Femur (tissue), 1 donor: ENCODE measurements at regions not wholly inside any gene's neighbourhood (a gene's known extent, or its start where the extent isn't known, plus 50 kb on each side); places are given as distances from the start of the nearest gene placed in this dataset.
A peak's percentile ranks its signal among the peaks of the same experiment; 100 is the strongest.

Experiments used
- DNase-seq: peaks from one replicate; pipeline ENCODE4 v3.0.0-alpha.2; 2017

- DNase-seq: no peak
Measured at GRCh38 chr15:31782016-31782783, 248.1 kb upstream of the CHRNA7 start.

GRCh38 chr15:31782951-31783350 is 247.4 kb upstream of the CHRNA7 start:
- DNase-seq: no peak

GRCh38 chr15:31786360-31786759 is 244.0 kb upstream of the CHRNA7 start:
- no peak for DNase-seq

GRCh38 chr15:31788104-31788503 is 242.2 kb upstream of the CHRNA7 start:
- no peak for DNase-seq

GRCh38 chr15:31792611-31793199 is 237.6 kb upstream of the CHRNA7 start:
- DNase-seq: no peak

- no peak for DNase-seq
Measured at GRCh38 chr15:31799319-31799714, 231.0 kb upstream of the CHRNA7 start.

GRCh38 chr15:31799715-31800321 is 230.5 kb upstream of the CHRNA7 start:
- DNase-seq: no peak

GRCh38 chr15:31801152-31801551 is 229.2 kb upstream of the CHRNA7 start:
- peak; percentile 36 for DNase-seq

GRCh38 chr15:31802761-31803160 is 227.6 kb upstream of the CHRNA7 start:
- no peak for DNase-seq

- no peak for DNase-seq
Measured at GRCh38 chr15:31803388-31803884, 226.9 kb upstream of the CHRNA7 start.

- no peak for DNase-seq
Measured at GRCh38 chr15:31805090-31805662, 225.1 kb upstream of the CHRNA7 start.

GRCh38 chr15:31806106-31806505 is 224.2 kb upstream of the CHRNA7 start:
- DNase-seq: no peak

GRCh38 chr15:31811641-31812040 is 218.7 kb upstream of the CHRNA7 start:
- DNase-seq: no peak

- DNase-seq: no peak
Measured at GRCh38 chr15:31814082-31814481, 216.2 kb upstream of the CHRNA7 start.

GRCh38 chr15:31815411-31816155 is 214.7 kb upstream of the CHRNA7 start:
- DNase-seq: no peak

GRCh38 chr15:31822463-31822862 is 207.9 kb upstream of the CHRNA7 start:
- no peak for DNase-seq

GRCh38 chr15:31824024-31824423 is 206.3 kb upstream of the CHRNA7 start:
- no peak for DNase-seq

- DNase-seq: no peak
Measured at GRCh38 chr15:31828594-31828993, 201.7 kb upstream of the CHRNA7 start.

GRCh38 chr15:31830591-31830990 is 199.7 kb upstream of the CHRNA7 start:
- DNase-seq: no peak

GRCh38 chr15:31831596-31831995 is 198.7 kb upstream of the CHRNA7 start:
- no peak for DNase-seq

GRCh38 chr15:31834654-31835053 is 195.7 kb upstream of the CHRNA7 start:
- no peak for DNase-seq

GRCh38 chr15:31839388-31839787 is 190.9 kb upstream of the CHRNA7 start:
- no peak for DNase-seq
